Right renal pelvis (tissue), 4 donors: ENCODE measurements at regions not wholly inside any gene's neighbourhood (a gene's known extent, or its start where the extent isn't known, plus 50 kb on each side); places are given as distances from the start of the nearest gene placed in this dataset.

Source experiments
- DNase-seq, 4 donors: peaks; one replicate each; pipeline ENCODE4 v3.0.0-alpha.2; 2013; ENCODE audit warnings: low read depth in 4 of 4, low spot score in 3 of 4, missing footprints in 1 of 4

- DNase-seq = peak in 1 of 4 donors; percentile 32
These were observed 167.7 kb upstream of the CSF3R start for GRCh38 chr1:36650200-36651065.

DNA sequence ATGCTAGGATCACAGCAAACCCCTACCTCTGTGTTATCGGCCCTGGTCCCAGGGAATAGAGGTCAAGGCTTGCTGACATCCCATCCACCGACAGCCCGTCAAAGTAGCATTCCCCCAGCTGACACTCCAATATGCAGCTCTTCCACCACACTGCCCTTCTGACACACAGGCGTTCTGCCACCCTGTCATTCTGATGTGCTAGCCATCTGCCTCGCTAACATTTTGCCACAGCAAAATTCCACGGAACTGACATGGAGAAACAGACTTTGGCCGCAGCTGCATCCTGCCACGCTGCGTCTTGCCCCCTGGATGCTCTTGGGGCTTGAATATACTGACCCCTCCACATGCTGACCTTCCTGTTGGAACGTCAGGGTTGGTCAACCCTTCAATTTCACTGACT is 163.2 kb upstream of the CSF3R start:
- DNase-seq = no peak

- no peak for DNase-seq
These were observed 161.8 kb upstream of the CSF3R start for GRCh38 chr1:36644556-36644955.

- no peak for DNase-seq
These were observed 160.9 kb upstream of the CSF3R start for GRCh38 chr1:36643371-36644270.

DNA sequence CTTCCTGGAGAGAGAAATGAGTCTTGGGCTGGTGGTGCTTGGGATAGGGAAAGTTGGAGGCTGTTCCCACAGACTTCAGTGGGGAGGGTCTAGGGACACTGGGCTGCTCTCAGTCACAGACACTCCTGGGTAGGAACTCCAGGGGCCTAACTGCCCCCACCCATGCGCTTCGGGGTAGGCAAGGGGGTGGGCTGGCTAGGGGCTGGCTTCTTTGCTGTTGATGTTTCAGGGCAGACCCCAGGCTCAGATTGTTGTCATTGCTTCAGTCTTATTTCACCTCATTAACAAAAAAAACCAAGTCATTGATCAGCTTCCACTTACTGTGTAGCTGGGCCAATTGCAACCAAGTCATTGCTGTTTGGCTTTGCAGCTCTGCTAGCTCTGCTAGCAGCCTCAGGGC is 160.1 kb upstream of the CSF3R start:
- DNase-seq = no peak

DNA sequence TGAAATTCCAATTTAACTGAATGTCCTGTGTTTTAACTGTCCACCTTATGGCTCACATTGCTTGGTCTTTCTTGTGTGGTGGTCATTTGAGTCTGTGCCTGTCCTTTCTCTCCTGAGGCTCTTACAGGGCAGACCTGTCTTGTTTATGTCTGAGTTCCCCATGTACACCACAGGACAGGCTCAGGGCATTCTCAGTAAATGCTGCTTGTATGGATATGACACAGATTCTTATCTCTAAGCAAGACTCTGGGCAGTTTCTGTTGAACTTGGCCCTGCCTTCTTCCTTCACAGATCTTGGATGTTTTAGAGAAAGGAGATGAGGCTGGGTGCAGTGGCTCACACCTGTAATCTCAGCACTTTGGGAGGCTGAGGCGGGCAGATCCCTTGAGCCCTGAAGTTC is 159.1 kb upstream of the CSF3R start:
- no peak for DNase-seq

- DNase-seq = no peak
These were observed 156.7 kb upstream of the CSF3R start for GRCh38 chr1:36639461-36639860.

- no peak for DNase-seq
These were observed 155.6 kb upstream of the CSF3R start for GRCh38 chr1:36638268-36638667.

DNA sequence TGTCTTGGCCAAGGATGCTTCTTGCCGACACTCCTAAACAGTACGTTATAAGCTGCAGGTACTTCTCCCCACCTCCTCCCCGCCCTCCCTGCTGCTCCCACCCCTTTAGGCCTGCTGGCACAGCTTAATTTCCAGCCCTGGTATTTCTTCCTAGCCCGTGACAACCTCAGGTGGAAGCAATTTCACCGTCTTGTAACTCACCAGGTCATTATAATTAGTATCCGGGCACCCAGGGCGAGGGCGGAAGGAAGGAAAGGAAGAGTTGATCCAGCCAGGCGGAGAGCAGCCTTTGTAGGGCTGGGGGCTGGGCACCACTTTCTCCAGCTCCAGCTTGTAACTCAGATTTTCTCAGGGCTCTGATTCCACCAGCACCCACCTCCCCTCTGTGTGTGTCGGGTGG is 153.5 kb upstream of the CSF3R start:
- DNase-seq = no peak

DNA sequence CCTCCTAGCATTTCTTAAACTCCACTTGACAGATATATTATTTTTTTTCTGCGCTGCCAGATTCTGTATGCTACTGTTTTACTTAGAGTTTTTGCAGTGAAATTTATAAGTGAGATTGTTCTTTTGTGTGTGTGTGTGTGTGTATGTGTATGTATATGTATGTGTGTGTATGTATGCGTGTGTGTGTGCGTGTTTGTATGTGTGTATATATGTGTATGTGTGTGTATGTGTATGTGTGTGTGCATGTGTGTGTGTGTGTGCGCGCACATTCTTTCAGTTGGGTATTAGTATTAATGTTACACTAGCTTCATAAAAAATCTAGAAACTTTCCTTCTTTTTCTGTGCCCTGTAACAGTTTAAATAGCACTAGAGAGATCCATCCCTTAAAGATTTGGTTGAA is 152.6 kb upstream of the CSF3R start:
- no peak for DNase-seq

GRCh38 chr1:36628804-36629203 is 146.1 kb upstream of the CSF3R start:
- DNase-seq = no peak

GRCh38 chr1:36626435-36626834 is 143.7 kb upstream of the CSF3R start:
- no peak for DNase-seq

DNA sequence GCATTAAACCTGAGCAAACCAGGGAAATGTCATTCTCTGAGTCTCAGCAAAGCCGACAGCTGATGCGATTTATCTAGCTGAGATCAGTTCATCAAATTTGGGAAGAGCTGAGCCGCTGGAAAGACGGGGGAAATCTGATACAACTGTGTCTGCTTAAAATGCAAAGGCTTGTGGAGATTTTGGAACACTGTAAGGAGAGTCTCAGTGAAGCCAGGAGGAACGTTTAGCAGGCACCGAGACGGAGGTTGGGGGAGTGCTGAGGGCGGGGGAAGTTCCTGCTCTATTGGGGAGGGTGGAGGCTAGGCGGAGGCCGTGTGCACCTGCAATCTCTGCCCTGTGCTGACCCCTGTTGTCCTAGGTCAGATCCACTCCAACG is 143.2 kb upstream of the CSF3R start:
- no peak for DNase-seq

DNA sequence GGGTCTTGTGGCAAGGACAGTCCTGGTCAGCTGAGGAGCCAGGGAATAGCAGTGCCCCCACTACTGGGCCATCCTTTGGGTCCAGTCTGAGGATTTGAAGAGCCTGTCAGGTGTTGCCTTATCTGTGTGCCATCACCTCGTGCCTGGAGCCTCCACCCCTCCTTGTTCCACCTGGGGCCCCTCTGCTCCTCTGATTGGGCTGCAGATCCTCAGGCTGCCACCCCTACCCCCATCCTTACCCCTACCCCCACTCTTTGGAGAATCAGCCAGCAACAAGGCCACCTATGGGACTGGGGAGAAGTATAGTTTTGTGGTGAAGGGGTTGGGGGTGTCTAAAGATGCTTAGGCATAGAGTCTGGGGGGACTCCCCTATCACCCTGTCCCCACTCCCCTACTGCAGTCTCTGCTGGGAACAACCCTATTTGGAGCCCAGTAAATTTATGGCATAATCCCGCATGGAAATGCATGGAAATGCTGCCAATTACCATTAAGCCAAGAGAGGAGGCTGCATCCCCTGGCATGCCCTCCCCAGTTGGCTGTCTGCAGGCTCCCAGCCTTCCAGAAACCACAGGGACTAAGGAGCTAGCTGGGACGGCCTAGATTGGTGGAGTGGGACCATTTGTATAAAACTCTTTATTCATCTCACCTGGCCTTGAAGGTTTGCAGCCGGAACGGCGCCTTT is 142.7 kb upstream of the CSF3R start:
- DNase-seq = no peak

- DNase-seq = no peak
These were observed 141.8 kb upstream of the CSF3R start for GRCh38 chr1:36624466-36624865.

DNA sequence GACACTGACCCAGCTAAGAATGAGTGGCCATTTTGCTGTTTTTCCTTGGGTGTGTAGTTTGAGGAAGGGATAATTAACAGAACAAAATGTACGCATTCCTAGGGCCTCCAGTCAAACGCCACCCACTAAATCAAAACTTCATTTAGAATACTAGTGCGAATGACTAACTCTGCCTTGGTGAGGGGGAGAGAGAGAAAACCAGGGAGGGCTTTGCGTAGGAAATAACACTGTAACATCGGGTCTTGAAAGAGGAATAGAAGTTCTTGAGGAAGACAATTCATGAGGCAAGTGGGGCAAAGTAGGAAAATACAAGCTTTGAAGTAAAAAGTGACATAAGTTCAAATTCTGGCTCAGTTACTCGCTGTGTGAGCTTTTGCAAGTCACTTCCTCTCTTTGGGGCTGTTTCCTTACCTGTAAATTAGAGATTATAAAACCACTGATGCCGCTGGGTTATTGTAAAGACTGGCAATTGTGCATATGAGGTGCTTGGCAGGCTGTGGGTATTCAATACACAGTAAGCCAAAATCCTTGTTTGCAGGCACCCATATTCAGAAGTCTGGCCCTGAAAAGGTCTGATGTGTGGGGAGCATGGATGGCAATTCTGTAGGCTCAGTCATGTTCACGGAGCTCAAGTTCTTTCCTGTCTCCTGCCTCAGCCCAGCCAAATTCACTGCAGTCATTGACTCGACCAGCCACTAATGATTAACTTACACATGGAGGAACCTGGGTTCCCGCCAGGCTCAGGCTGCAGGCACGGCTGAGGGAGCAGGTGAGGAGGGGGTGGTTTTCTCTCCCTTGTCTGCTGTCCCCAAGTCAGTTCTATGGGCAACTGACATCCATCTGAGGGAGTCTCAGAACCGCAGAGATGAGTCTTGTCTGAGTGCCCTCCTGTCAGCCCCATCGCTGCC is 140.3 kb upstream of the CSF3R start:
- DNase-seq = peak; percentile 23 to 61 (median 38)

GRCh38 chr1:36621531-36621930 is 138.8 kb upstream of the CSF3R start:
- DNase-seq = no peak

DNA sequence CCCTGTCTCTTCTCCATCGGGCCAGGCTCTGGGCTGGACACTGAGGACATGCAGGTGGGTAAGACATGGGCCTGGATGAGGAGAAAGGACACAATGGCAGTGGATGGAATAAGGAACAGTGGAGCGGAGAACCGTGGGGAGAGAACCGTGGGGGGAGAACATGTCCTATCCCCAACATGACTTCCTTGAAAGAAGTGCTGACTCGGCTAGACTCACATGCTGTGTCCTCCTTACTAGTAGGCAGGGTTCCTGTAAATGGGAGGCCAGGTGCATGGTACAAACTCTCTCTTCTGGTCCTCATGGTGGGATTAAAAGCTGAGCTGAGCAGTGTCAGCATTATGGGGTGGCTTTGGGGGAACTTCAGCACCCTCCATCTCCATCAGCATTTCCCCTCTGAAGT is 137.4 kb upstream of the CSF3R start:
- no peak for DNase-seq

- DNase-seq = no peak
These were observed 132.3 kb upstream of the CSF3R start for GRCh38 chr1:36614991-36615390.

DNA sequence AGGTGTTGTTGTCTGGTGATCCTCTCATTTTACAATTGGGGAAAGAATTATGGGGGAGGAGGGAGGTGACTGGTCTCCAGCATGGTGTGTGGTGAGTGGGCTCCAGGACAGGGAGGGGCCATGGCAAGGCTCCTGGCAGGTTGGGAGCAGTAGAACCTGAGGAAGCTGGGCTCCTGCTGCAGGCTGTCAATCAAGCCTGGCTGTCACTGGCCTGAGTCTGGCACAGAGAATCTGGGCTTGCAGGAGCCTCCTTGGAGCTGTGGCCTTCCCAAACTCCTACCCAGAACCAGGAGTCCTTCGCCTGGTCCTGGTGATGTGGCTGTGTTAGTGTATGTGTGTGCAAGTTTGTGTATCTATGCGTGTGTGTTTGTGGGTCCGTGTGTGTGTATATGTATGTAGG is 131.9 kb upstream of the CSF3R start:
- DNase-seq = no peak
